Thyroid gland (tissue), 4 donors: ENCODE measurements at regions not wholly inside any gene's neighbourhood (a gene's known extent, or its start where the extent isn't known, plus 50 kb on each side); places are given as distances from the start of the nearest gene placed in this dataset.

Experiments used
- DNase-seq, 2 donors: peaks; one replicate each; pipeline ENCODE4 v3.0.0-alpha.2; 2019
- H3K27ac ChIP-seq, 3 donors: fragments of 200-600 bp; sonication (generic); 1 replicate in 2 of 3; 2 replicates in 1 of 3; pipeline ENCODE4 v1.5.1; 2016 to 2019; ENCODE audit warnings: mild to moderate bottlenecking in 1 of 3, moderate library complexity in 1 of 3
- H3K27me3 ChIP-seq: fragments of 200-600 bp; sonication (generic); one replicate; pipeline ENCODE4 v1.5.1; 2019
- H3K36me3 ChIP-seq, 2 donors: fragments of 200-600 bp; sonication (generic); one replicate each; pipeline ENCODE4 v1.5.1; 2016 to 2019
- H3K4me1 ChIP-seq, 2 donors: fragments of 200-600 bp; sonication (generic); one replicate each; pipeline ENCODE4 v1.5.1; 2017 to 2019
- H3K4me3 ChIP-seq, 3 donors: fragments of 200-600 bp; sonication (generic); replicated peaks in 1 of 3; 1 replicate in 2 of 3; 2 replicates in 1 of 3; pipeline ENCODE4 v1.5.1; 2016; ENCODE audit warnings: mild to moderate bottlenecking in 1 of 3
- H3K9me3 ChIP-seq: fragments of 200-600 bp; sonication (generic); one replicate; pipeline ENCODE4 v1.5.1; 2017
- CTCF ChIP-seq, 6 experiments: fragments of 200-600 bp in 3 of 6; fragments of 450-650 bp in 3 of 6; sonication (generic) in 3 of 6; IDR thresholded peaks; one replicate each; pipeline ENCODE4 v1.5.1; 2016 to 2019; ENCODE audit warnings: antibody characterized with exemption in 6 of 6, mild to moderate bottlenecking in 2 of 6, inconsistent platforms in 1 of 6, moderate library complexity in 1 of 6
- POLR2A ChIP-seq, 2 donors: fragments of 450-650 bp; IDR thresholded peaks; one replicate each; pipeline ENCODE4 v1.6.1; 2017; ENCODE audit warnings: antibody characterized with exemption in 2 of 2, mild to moderate bottlenecking in 2 of 2, moderate library complexity in 1 of 2
- WGBS, 2 donors: methylation state at CpG; one replicate each; pipeline ENCODE4 v1.1.5; 2017; 5-methylcytosine and 5-hydroxymethylcytosine counted together
- intact Hi-C: fragments of 100-400 bp; cut with DNase I; formaldehyde crosslinking; loops from one replicate; pipeline ENCODE4 v1.15.1; 2023

DNA sequence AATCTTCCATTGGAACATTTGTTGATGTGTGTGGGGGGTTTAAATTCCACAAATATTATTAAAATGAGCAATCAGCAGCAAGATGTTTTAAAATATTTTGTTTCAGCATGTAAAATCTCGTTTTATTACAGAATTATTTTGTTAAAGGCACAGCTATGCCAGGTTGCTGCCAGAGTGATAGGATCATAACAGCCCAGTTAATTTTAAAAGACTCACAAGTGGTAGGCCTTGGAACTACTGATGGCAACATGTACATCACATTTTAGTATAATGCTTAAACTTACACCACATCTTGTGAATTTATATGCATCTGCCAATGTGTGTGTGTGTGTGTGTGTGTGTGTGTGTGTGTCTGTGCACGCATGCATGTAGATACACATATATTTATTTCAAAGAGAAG is 97.8 kb upstream of the SPRY1 start:
- H3K4me1 ChIP-seq, result peaks cover 0 to 7% of the 10 kb centered on the region in 2 donors
- WGBS, 2 donors, result 81 to 86% methylated on average over 2 of the region's 2 CpGs
- TF ChIP-seq CTCF (IDR thresholded peaks at IDR 0.05) (no peak), POLR2A (IDR thresholded peaks at IDR 0.05) (no peak)
- intact Hi-C loops, result no loop called here
- H3K36me3 ChIP-seq, result no peaks in the 10 kb centered on the region
- no peak for DNase-seq
- H3K9me3 ChIP-seq, result no peaks in the 10 kb centered on the region
- H3K27me3 ChIP-seq, result no peaks in the 10 kb centered on the region
- H3K4me3 ChIP-seq, result no peak overlapping the region
- no peak overlapping the region for H3K27ac ChIP-seq

DNA sequence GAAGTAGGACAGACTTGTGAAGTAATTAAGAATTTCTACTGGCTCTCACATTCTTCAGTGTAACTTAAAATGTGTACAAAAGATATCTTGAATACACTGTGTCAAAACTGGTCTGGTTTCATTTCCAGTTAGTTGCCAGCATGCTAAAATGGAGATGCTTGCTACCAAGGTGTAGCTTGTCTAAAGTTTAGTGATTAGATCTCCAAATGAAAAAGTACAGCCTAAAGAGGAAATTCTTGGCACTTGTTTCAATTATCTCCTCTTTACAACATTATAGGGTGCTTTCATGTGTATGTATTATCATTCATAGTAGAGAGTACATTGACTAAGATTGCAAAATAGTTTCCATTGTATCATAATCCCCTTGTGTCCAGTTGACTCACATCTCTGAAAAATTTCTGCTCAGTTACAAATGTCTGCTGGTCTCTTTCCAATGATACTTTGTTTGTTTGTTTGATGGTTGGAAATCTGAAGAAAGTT is 97.3 kb upstream of the SPRY1 start:
- no peak for DNase-seq
- H3K4me3 ChIP-seq, result no peak overlapping the region
- peaks cover 0 to 7% of the 10 kb centered on the region in 2 donors for H3K4me1 ChIP-seq
- no peaks in the 10 kb centered on the region for H3K36me3 ChIP-seq
- no peaks in the 10 kb centered on the region for H3K27me3 ChIP-seq
- intact Hi-C loops, result no loop called here
- H3K27ac ChIP-seq, result no peak overlapping the region
- no peaks in the 10 kb centered on the region for H3K9me3 ChIP-seq
- no peak for TF ChIP-seq POLR2A (IDR thresholded peaks at IDR 0.05)
- TF ChIP-seq CTCF (IDR thresholded peaks at IDR 0.05), result no peak

- intact Hi-C loops, result no loop called here
- 80 to 82% methylated on average over 4 of the region's 4 CpGs for WGBS, 2 donors
- no peak for DNase-seq
- Histone ChIP-seq H3K27ac (no peak overlapping the region), H3K36me3 (no peaks in the 10 kb centered on the region), H3K4me1 (peaks cover 0 to 7% of the 10 kb centered on the region in 2 donors), H3K9me3 (no peaks in the 10 kb centered on the region), H3K4me3 (no peak overlapping the region), H3K27me3 (no peaks in the 10 kb centered on the region)
- TF ChIP-seq CTCF (IDR thresholded peaks at IDR 0.05) (no peak), POLR2A (IDR thresholded peaks at IDR 0.05) (no peak)
Observed at GRCh38 chr4:123300222-123301039, 96.2 kb upstream of the SPRY1 start.

GRCh38 chr4:123301923-123302322 is 94.7 kb upstream of the SPRY1 start:
- Histone ChIP-seq H3K9me3 (no peaks in the 10 kb centered on the region), H3K36me3 (no peaks in the 10 kb centered on the region), H3K4me1 (peaks cover 0 to 7% of the 10 kb centered on the region in 2 donors), H3K27ac (no peak overlapping the region), H3K27me3 (no peaks in the 10 kb centered on the region), H3K4me3 (no peak overlapping the region)
- DNase-seq, result no peak
- 97 to 100% methylated on average over 2 of the region's 2 CpGs for WGBS, 2 donors
- TF ChIP-seq CTCF (IDR thresholded peaks at IDR 0.05) (no peak), POLR2A (IDR thresholded peaks at IDR 0.05) (no peak)
- intact Hi-C loops, result no loop called here

DNA sequence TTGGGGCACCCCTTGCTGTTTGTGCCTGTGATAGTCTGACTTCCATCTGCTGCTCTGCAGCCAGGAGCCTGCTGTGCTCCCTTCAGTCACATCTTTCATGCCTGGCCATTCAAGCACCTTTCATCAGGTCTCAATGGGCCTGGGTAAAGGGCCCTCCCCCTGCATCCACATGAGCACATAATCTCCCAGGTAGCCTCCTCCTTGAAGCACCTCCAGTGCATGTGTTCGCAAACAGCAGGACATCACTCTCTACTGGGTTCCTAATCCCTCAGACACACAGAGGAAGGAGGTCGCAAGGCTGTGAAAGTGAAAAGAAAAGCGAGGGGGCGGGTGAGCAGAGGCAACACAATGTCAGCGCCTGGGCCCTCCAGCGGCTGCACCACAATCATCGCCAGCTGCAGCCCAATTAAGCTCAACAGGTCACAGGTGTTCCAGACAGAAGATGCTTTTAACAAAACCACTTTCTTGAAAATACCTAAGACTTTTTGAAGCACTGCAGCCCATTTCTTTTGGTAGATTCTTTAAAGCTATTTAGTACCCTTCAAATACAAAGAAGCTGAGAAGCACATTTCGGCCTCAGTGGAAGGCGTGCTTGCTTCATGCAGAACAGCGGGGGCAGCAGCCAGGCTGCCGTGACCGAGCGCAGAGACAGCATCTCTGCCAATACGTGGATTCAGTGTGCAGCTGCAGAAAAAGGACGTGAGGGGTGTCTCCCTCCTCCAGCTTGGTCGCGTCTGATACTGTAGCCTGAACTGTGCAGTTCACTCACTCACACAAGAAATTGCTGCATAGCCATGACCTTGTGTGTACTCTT is 92.2 kb upstream of the SPRY1 start:
- H3K4me1 ChIP-seq, result no peaks in the 10 kb centered on the region
- WGBS, 2 donors, result 89 to 93% methylated on average over 17 of the region's 17 CpGs
- intact Hi-C loops, result no loop called here
- H3K4me3 ChIP-seq, result no peak overlapping the region
- no peaks in the 10 kb centered on the region for H3K36me3 ChIP-seq
- TF ChIP-seq POLR2A (IDR thresholded peaks at IDR 0.05), result no peak
- no peak for TF ChIP-seq CTCF (IDR thresholded peaks at IDR 0.05)
- DNase-seq, result no peak
- no peaks in the 10 kb centered on the region for H3K27me3 ChIP-seq
- no peaks in the 10 kb centered on the region for H3K9me3 ChIP-seq
- H3K27ac ChIP-seq, result no peak overlapping the region
